H1 (cell line): ENCODE measurements at regions not wholly inside any gene's neighbourhood (a gene's known extent, or its start where the extent isn't known, plus 50 kb on each side); places are given as distances from the start of the nearest gene placed in this dataset.

Experiments used
- CTCF ChIA-PET: fragments of 300-600 bp; sonication (Branson Sonifier 250); formaldehyde crosslinking; loops from one replicate; lab custom pipeline; 2021; ENCODE audit not compliant: partially characterized antibody; lab: Charles Lee
- POLR2A ChIA-PET: fragments of 300-600 bp; sonication (Branson Sonifier 250); formaldehyde crosslinking; loops from one replicate; lab custom pipeline; 2021; ENCODE audit warnings: inconsistent platforms; ENCODE audit not compliant: partially characterized antibody; lab: Charles Lee
- DNase-seq, 2 experiments: peaks; one replicate each; pipeline versions ENCODE4 v3.0.0 to v3.0.0-alpha.2; 2010 to 2022; ENCODE audit warnings: low spot score in 2 of 2, low read depth in 1 of 2, mixed read lengths in 1 of 2
- FAIRE-seq: peaks from 2 replicates; lab custom pipeline; 2011; peaks lifted over from hg19 to GRCh38; lab: Jason Lieb, UNC
- H2AFZ ChIP-seq: 2 replicates; pipeline ENCODE4 v1.8.1; 2012; ENCODE audit warnings: low read length, inconsistent platforms
- H2AK5ac ChIP-seq: 2 replicates; pipeline ENCODE4 v1.6.1; 2013; ENCODE audit warnings: low read depth, low read length
- H2BK120ac ChIP-seq: replicated peaks from 2 replicates; pipeline ENCODE3; 2013; ENCODE audit warnings: low read depth, low read length, inconsistent platforms
- H2BK12ac ChIP-seq: 2 replicates; pipeline ENCODE4 v1.6.1; 2013; ENCODE audit warnings: low read depth, low read length
- H2BK15ac ChIP-seq: 2 replicates; pipeline ENCODE4 v1.6.1; 2013; ENCODE audit warnings: low read length
- H2BK20ac ChIP-seq: 2 replicates; pipeline ENCODE4 v1.6.1; 2013; ENCODE audit warnings: low read length
- H2BK5ac ChIP-seq: 2 replicates; pipeline ENCODE4 v1.6.1; 2013; ENCODE audit warnings: low read depth, low read length
- H3K14ac ChIP-seq: 2 replicates; pipeline ENCODE4 v1.6.1; 2013; ENCODE audit warnings: inconsistent platforms; ENCODE audit not compliant: insufficient read length
- H3K18ac ChIP-seq: 2 replicates; pipeline ENCODE4 v1.6.1; 2013; ENCODE audit warnings: low read length; ENCODE audit errors: extremely low read depth
- H3K23ac ChIP-seq: 2 replicates; pipeline ENCODE4 v1.6.1; 2013; ENCODE audit warnings: inconsistent platforms; ENCODE audit not compliant: insufficient read length
- H3K23me2 ChIP-seq: 2 replicates; pipeline ENCODE4 v1.6.1; 2013; ENCODE audit warnings: low read depth, low read length
- H3K27ac ChIP-seq: 2 replicates; pipeline ENCODE4 v1.6.1; 2011; ENCODE audit warnings: low read depth, low read length, inconsistent platforms
- H3K27me3 ChIP-seq, 4 experiments: replicated peaks in 1 of 4; 1 replicate in 1 of 4; 2 replicates in 3 of 4; pipeline versions ENCODE4 v1.6.1 to v1.8.1; 2011 to 2013; ENCODE audit warnings: low read length in 3 of 4, mild to moderate bottlenecking in 3 of 4, inconsistent platforms in 2 of 4, mixed read lengths in 2 of 4, moderate library complexity in 1 of 4; ENCODE audit not compliant: control insufficient read depth in 3 of 4, insufficient read depth in 3 of 4; ENCODE audit errors: extremely low read depth in 1 of 4
- H3K36me3 ChIP-seq, 4 experiments: 2 replicates each; pipeline versions ENCODE4 v1.6.1 to v1.8.1; 2011 to 2013; ENCODE audit warnings: mild to moderate bottlenecking in 4 of 4, low read length in 3 of 4, moderate library complexity in 2 of 4, control low read depth in 1 of 4, inconsistent platforms in 1 of 4; ENCODE audit not compliant: insufficient read depth in 4 of 4, control insufficient read depth in 2 of 4
- H3K4ac ChIP-seq: replicated peaks from 2 replicates; pipeline ENCODE3; 2013; ENCODE audit warnings: low read length, low read depth, mixed read lengths, inconsistent platforms; ENCODE audit not compliant: insufficient read length
- H3K4me1 ChIP-seq, 4 experiments: replicated peaks in 1 of 4; 1 replicate in 1 of 4; 2 replicates in 3 of 4; pipeline versions ENCODE4 v1.6.1 to v1.8.1; 2011 to 2013; ENCODE audit warnings: low read length in 3 of 4, inconsistent platforms in 2 of 4, mixed read lengths in 1 of 4; ENCODE audit not compliant: insufficient read depth in 4 of 4, control insufficient read depth in 3 of 4
- H3K4me2 ChIP-seq, 2 experiments: 2 replicates each; pipeline versions ENCODE4 v1.6.1 to v1.8.1; 2011 to 2013; ENCODE audit warnings: low read depth in 2 of 2, low read length in 2 of 2, control low read depth in 1 of 2, inconsistent platforms in 1 of 2, mild to moderate bottlenecking in 1 of 2; ENCODE audit not compliant: insufficient read depth in 1 of 2
- H3K4me3 ChIP-seq, 4 experiments: fragments of 200-600, 300-600 bp in 1 of 4; sonication (generic), shearing (Covaris generic), sonication (Bioruptor Twin) in 1 of 4; 2 replicates each; pipeline versions ENCODE4 v1.5.1 to v1.8.1; 2011 to 2016; ENCODE audit warnings: low read length in 4 of 4, low read depth in 3 of 4, control low read depth in 2 of 4, inconsistent platforms in 2 of 4, mild to moderate bottlenecking in 2 of 4, mixed read lengths in 1 of 4, moderate library complexity in 1 of 4; ENCODE audit not compliant: insufficient read depth in 2 of 4; ENCODE audit errors: extremely low read depth in 1 of 4
- H3K56ac ChIP-seq: replicated peaks from 2 replicates; pipeline ENCODE3; 2013; ENCODE audit warnings: low read depth, mild to moderate bottlenecking, mixed read lengths, low read length, inconsistent platforms; ENCODE audit not compliant: insufficient read length
- H3K79me1 ChIP-seq: 2 replicates; pipeline ENCODE4 v1.6.1; 2013; ENCODE audit warnings: low read depth, low read length, control low read depth
- H3K79me2 ChIP-seq, 2 experiments: 2 replicates each; pipeline versions ENCODE4 v1.6.1 to v1.8.1; 2012 to 2013; ENCODE audit warnings: low read length in 2 of 2, mild to moderate bottlenecking in 2 of 2, inconsistent platforms in 1 of 2; ENCODE audit not compliant: insufficient read depth in 2 of 2, control insufficient read depth in 1 of 2
- H3K9ac ChIP-seq, 4 experiments: replicated peaks in 1 of 4; 1 replicate in 1 of 4; 2 replicates in 3 of 4; pipeline versions ENCODE4 v1.6.1 to v1.8.1; 2011 to 2013; ENCODE audit warnings: low read depth in 3 of 4, low read length in 3 of 4, control low read depth in 2 of 4, mild to moderate bottlenecking in 2 of 4, moderate library complexity in 2 of 4, inconsistent platforms in 1 of 4; ENCODE audit errors: extremely low read depth in 1 of 4
- H3K9me3 ChIP-seq, 2 experiments: 2 replicates each; pipeline versions ENCODE4 v1.6.1 to v1.8.1; 2012 to 2013; ENCODE audit warnings: mild to moderate bottlenecking in 2 of 2, moderate library complexity in 2 of 2, control low read depth in 1 of 2, inconsistent platforms in 1 of 2, low read depth in 1 of 2, low read length in 1 of 2, mixed read lengths in 1 of 2; ENCODE audit not compliant: insufficient read depth in 2 of 2
- H4K20me1 ChIP-seq, 2 experiments: replicated peaks in 1 of 2; 2 replicates each; pipeline versions ENCODE3 to v1.8.1; 2011 to 2013; ENCODE audit warnings: inconsistent platforms in 2 of 2, low read length in 2 of 2, mild to moderate bottlenecking in 1 of 2; ENCODE audit not compliant: insufficient read depth in 2 of 2, control insufficient read depth in 1 of 2
- H4K5ac ChIP-seq: 2 replicates; pipeline ENCODE4 v1.6.1; 2013; ENCODE audit warnings: low read length, low read depth, mixed read lengths, inconsistent platforms; ENCODE audit not compliant: insufficient read length
- H4K8ac ChIP-seq: 2 replicates; pipeline ENCODE4 v1.8.0; 2013; ENCODE audit warnings: mild to moderate bottlenecking, moderate library complexity, low read length, inconsistent platforms; ENCODE audit not compliant: insufficient read depth; ENCODE audit errors: extremely low read depth
- H4K91ac ChIP-seq: replicated peaks from 2 replicates; pipeline ENCODE3; 2013; ENCODE audit warnings: low read length, mixed read lengths, inconsistent platforms; ENCODE audit not compliant: insufficient read length
- CBX8 ChIP-seq: fragments of 300-800, 300-1000 bp; sonication (generic); IDR thresholded peaks from 2 replicates; pipeline ENCODE4 v1.7.1; 2016; ENCODE audit warnings: low read depth, low read length, borderline replicate concordance
- CTCF ChIP-seq, 3 experiments: IDR thresholded peaks; 1 replicate in 2 of 3; 2 replicates in 1 of 3; pipeline versions ENCODE4 v1.5.1 to v1.6.1; 2011; ENCODE audit warnings: low read length in 3 of 3, mild to moderate bottlenecking in 3 of 3, inconsistent platforms in 2 of 3, low read depth in 1 of 3, moderate library complexity in 1 of 3; ENCODE audit not compliant: insufficient read depth in 1 of 3; ENCODE audit errors: control extremely low read depth in 1 of 3
- E2F6 ChIP-seq: IDR thresholded peaks from 2 replicates; pipeline ENCODE4 v1.6.1; 2012; ENCODE audit warnings: inconsistent platforms
- RAD21 ChIP-seq, 2 experiments: IDR thresholded peaks in 1 of 2; conservative IDR thresholded peaks in 1 of 2; 2 replicates each; pipeline ENCODE4 v1.6.1; 2011; ENCODE audit warnings: low read depth in 2 of 2, low read length in 2 of 2, improper control_type of control experiment in 1 of 2, inconsistent platforms in 1 of 2, mild to moderate bottlenecking in 1 of 2, moderate library complexity in 1 of 2
- SAP30 ChIP-seq: fragments of 300-600 bp; sonication (generic); IDR thresholded peaks from 2 replicates; pipeline ENCODE4 v1.7.1; 2012; ENCODE audit warnings: low read length, moderate library complexity, mild to moderate bottlenecking, inconsistent platforms; ENCODE audit not compliant: insufficient read depth, insufficient replicate concordance
- SP2 ChIP-seq: IDR thresholded peaks from 2 replicates; pipeline ENCODE4 v1.6.1; 2012; ENCODE audit warnings: mild to moderate bottlenecking, low read length, inconsistent platforms
- WGBS, 2 experiments: shearing (Covaris generic) in 1 of 2; methylation state at CpG; one replicate each; pipeline versions ENCODE4 v1.1.6 to v1.1.7; 2013 to 2015; ENCODE audit warnings: low lambda C conversion rate in 2 of 2, mixed read lengths in 2 of 2, inconsistent platforms in 1 of 2, low coverage in 1 of 2, missing lambda C conversion rate in 1 of 2; ENCODE audit not compliant: insufficient replicate concordance in 2 of 2, insufficient coverage in 1 of 2, insufficient read length in 1 of 2; ENCODE audit errors: extremely low coverage in 1 of 2, missing lambda C conversion rate in 1 of 2; 5-methylcytosine and 5-hydroxymethylcytosine counted together

- ChIA-PET CTCF (no interaction called here), POLR2A (no interaction called here)
- Histone ChIP-seq H2AK5ac (no peak overlapping the region), H2BK5ac (no peak overlapping the region), H4K91ac (no peak overlapping the region), H3K36me3 (no peaks in the 10 kb centered on the region), H3K56ac (no peak overlapping the region), H2AFZ (no peak overlapping the region), H3K27me3 (no peaks in the 10 kb centered on the region), H4K5ac (no peak overlapping the region), H4K20me1 (no peaks in the 10 kb centered on the region), H3K4ac (no peak overlapping the region), H3K4me1 (no peaks in the 10 kb centered on the region), H2BK12ac (no peak overlapping the region), H2BK20ac (no peak overlapping the region), H4K8ac (no peak overlapping the region), H3K23me2 (no peaks in the 10 kb centered on the region), H3K18ac (no peak overlapping the region), H3K9me3 (no peaks in the 10 kb centered on the region), H3K23ac (no peak overlapping the region), H3K4me3 (no peak overlapping the region), H3K27ac (no peak overlapping the region), H2BK15ac (no peak overlapping the region), H3K79me2 (no peaks in the 10 kb centered on the region), H3K79me1 (no peaks in the 10 kb centered on the region), H2BK120ac (no peak overlapping the region), H3K9ac (no peak overlapping the region), H3K14ac (no peak overlapping the region), H3K4me2 (no peak overlapping the region)
- TF ChIP-seq E2F6: no peak
- no peak for TF ChIP-seq SAP30
- TF ChIP-seq SP2: no peak
- TF ChIP-seq RAD21 (IDR thresholded peaks at IDR 0.05 in 1 of 2, conservative IDR thresholded peaks at IDR 0.05 in 1 of 2; ENCODE audit: low read depth in 2 of 2, low read length in 2 of 2): no peak
- no peak for TF ChIP-seq CTCF (IDR thresholded peaks at IDR 0.05; ENCODE audit: control extremely low read depth in 1 of 3, insufficient read depth in 1 of 3, low read depth in 1 of 3, low read length in 3 of 3)
- TF ChIP-seq CBX8: no peak
- no peak for FAIRE-seq
- WGBS, 2 experiments: 85 to 100% methylated on average over 1 to 8 of the region's 8 CpGs
- DNase-seq: no peak
Measured at GRCh38 chr6:875012-875411, 182.1 kb upstream of the EXOC2 start.
